Fibroblast of peridontal ligament (primary cell): ENCODE measurements at regions not wholly inside any gene's neighbourhood (a gene's known extent, or its start where the extent isn't known, plus 50 kb on each side); places are given as distances from the start of the nearest gene placed in this dataset.
"Not testable (repeated sequence)": the region's sequence is repeated elsewhere in the genome, so short reads cannot be mapped to it uniquely, and the experiment has no call there.

Experiments used
- DNase-seq: peaks from one replicate; pipeline ENCODE4 v3.0.0-alpha.2; 2010; ENCODE audit errors: extremely low read depth

GRCh38 chr5:68973696-68974095 lies 120.1 kb upstream of the SLC30A5 start:
- no peak for DNase-seq

GRCh38 chr5:68983043-68983442 lies 110.8 kb upstream of the SLC30A5 start:
- DNase-seq = no peak

- no peak for DNase-seq
Measured at GRCh38 chr5:68983959-68984358, 109.9 kb upstream of the SLC30A5 start.

- no peak for DNase-seq
Measured at GRCh38 chr5:68991279-68992084, 102.3 kb upstream of the SLC30A5 start.

- no peak for DNase-seq
Measured at GRCh38 chr5:68994645-68995044, 99.2 kb upstream of the SLC30A5 start.

- no peak for DNase-seq
Measured at GRCh38 chr5:68995845-68996545, 97.8 kb upstream of the SLC30A5 start.

- DNase-seq = no peak
Measured at GRCh38 chr5:68999181-68999580, 94.6 kb upstream of the SLC30A5 start.

GRCh38 chr5:69000216-69000919 lies 93.4 kb upstream of the SLC30A5 start:
- DNase-seq = no peak

GRCh38 chr5:69000949-69001348 lies 92.9 kb upstream of the SLC30A5 start:
- DNase-seq = no peak

- no peak for DNase-seq
Measured at GRCh38 chr5:69001627-69002026, 92.2 kb upstream of the SLC30A5 start.

- DNase-seq = no peak
Measured at GRCh38 chr5:69004127-69004526, 89.7 kb upstream of the SLC30A5 start.

- DNase-seq = no peak
Measured at GRCh38 chr5:69004676-69005075, 89.1 kb upstream of the SLC30A5 start.

- no peak for DNase-seq
Measured at GRCh38 chr5:69006030-69006429, 87.8 kb upstream of the SLC30A5 start.

GRCh38 chr5:69007163-69007562 lies 86.7 kb upstream of the SLC30A5 start:
- DNase-seq = peak; percentile 7

- DNase-seq = peak; percentile 11
Measured at GRCh38 chr5:69007726-69008368, 86.0 kb upstream of the SLC30A5 start.

GRCh38 chr5:69010476-69010875 lies 83.3 kb upstream of the SLC30A5 start:
- no peak for DNase-seq

- no peak for DNase-seq
Measured at GRCh38 chr5:69011910-69012309, 81.9 kb upstream of the SLC30A5 start.

GRCh38 chr5:69013481-69013880 lies 80.3 kb upstream of the SLC30A5 start:
- DNase-seq = no peak

- DNase-seq = not testable (repeated sequence)
Measured at GRCh38 chr5:69014007-69014406, 79.8 kb upstream of the SLC30A5 start.

GRCh38 chr5:69019668-69020375 lies 74.0 kb upstream of the SLC30A5 start:
- DNase-seq = no peak

- peak; percentile 42 for DNase-seq
Measured at GRCh38 chr5:69024241-69024651, 69.6 kb upstream of the SLC30A5 start.
